Lower leg skin (tissue), 3 donors: ENCODE measurements at regions not wholly inside any gene's neighbourhood (a gene's known extent, or its start where the extent isn't known, plus 50 kb on each side); places are given as distances from the start of the nearest gene placed in this dataset.

Experiments used
- POLR2A ChIP-seq, 2 donors: fragments of 450-650 bp; IDR thresholded peaks; one replicate each; pipeline ENCODE4 v1.6.1; 2016 to 2017; ENCODE audit warnings: antibody characterized with exemption in 2 of 2, mild to moderate bottlenecking in 1 of 2, moderate library complexity in 1 of 2
- TF ChIP-seq, protein P1 (sequence below), 3 donors: fragments of 450-650 bp; IDR thresholded peaks; one replicate each; pipeline ENCODE4 v1.5.1; 2016; ENCODE audit warnings: antibody characterized with exemption in 3 of 3, mild to moderate bottlenecking in 3 of 3, moderate library complexity in 2 of 3

DNA sequence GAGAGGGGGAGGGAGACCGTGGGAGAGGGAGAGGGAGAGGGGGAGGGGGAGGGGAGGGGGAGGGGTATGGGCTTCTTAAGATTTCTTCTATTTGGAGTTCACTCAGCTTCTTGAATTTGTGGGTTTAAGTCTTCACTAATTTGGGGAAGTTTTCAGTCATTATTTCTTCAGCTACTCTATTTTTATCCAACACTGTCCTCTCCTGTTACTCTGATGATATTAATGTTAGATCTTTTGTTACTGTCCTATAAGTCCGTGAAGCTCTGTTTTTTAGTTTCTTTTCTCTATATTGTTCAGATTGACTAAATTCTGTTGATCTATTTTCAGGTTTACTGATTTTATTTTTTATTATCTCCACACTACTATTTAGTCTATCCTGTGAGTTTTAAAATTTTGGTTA, 351.5 kb upstream of the TPM1 start:
- TF ChIP-seq, protein P1, sequence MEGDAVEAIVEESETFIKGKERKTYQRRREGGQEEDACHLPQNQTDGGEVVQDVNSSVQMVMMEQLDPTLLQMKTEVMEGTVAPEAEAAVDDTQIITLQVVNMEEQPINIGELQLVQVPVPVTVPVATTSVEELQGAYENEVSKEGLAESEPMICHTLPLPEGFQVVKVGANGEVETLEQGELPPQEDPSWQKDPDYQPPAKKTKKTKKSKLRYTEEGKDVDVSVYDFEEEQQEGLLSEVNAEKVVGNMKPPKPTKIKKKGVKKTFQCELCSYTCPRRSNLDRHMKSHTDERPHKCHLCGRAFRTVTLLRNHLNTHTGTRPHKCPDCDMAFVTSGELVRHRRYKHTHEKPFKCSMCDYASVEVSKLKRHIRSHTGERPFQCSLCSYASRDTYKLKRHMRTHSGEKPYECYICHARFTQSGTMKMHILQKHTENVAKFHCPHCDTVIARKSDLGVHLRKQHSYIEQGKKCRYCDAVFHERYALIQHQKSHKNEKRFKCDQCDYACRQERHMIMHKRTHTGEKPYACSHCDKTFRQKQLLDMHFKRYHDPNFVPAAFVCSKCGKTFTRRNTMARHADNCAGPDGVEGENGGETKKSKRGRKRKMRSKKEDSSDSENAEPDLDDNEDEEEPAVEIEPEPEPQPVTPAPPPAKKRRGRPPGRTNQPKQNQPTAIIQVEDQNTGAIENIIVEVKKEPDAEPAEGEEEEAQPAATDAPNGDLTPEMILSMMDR (IDR thresholded peaks at IDR 0.05): no peak
- no peak for TF ChIP-seq POLR2A (IDR thresholded peaks at IDR 0.05)
